ENCODE measurements at regions not wholly inside any gene's neighbourhood (a gene's known extent, or its start where the extent isn't known, plus 50 kb on each side); places are given as distances from the start of the nearest gene placed in this dataset.

GRCh38 chr16:49910541-49911071 lies 54.7 kb upstream of the ZNF423 start:
- no peak for DNase-seq (ENCODE audit: low read depth, low spot score)
- no peak overlapping the region for H3K27ac ChIP-seq

DNA sequence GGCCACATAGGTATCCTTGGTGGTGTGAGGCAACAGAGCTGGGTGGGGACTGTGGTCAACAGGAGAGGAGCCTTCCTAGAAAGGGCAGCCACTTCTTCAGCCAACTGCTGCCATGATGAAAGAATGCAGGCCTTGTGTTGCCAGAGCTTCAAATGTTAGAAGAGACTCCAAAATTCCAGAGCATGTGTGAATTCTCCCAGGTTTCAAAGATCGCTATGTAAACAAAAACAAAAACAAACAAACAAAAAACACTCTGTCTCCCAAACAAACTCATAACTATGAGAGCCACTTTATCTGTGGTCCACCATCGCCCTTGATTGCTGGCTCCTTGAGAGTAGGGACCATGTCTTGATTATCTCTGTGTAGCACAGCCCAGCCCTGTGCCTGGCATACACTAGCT lies 55.5 kb upstream of the ZNF423 start:
- no peak overlapping the region for H3K27ac ChIP-seq
- DNase-seq (ENCODE audit: low read depth, low spot score), result no peak

- no peak overlapping the region for H3K27ac ChIP-seq
- DNase-seq (ENCODE audit: low read depth, low spot score), result no peak
Observed at GRCh38 chr16:49912721-49913120, 56.8 kb upstream of the ZNF423 start.

- H3K27ac ChIP-seq, result no peak overlapping the region
- DNase-seq (ENCODE audit: low read depth, low spot score), result no peak
Observed at GRCh38 chr16:49913720-49914119, 57.8 kb upstream of the ZNF423 start.

- no peak overlapping the region for H3K27ac ChIP-seq
- no peak for DNase-seq (ENCODE audit: low read depth, low spot score)
Observed at GRCh38 chr16:49914657-49915056, 58.7 kb upstream of the ZNF423 start.

DNA sequence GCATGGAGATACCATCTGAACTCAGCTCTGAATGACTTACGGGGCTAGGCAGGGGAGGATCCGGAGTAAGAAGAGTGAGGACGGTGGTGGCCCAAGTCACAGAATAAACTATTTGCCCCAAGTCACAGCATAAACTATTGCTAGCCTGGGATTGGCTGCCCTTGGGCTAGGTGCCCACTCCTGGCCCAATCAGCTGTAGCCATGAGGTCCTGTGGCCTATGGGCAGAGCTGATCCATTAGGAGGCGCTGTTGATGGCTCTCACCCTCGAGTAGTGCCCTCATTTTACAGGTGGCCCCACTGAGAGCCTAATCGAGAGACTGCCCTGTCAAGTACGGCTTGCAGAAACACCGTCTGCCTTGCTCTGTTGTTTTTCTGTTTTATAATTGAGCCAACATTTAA lies 62.3 kb upstream of the ZNF423 start:
- no peak overlapping the region for H3K27ac ChIP-seq
- DNase-seq (ENCODE audit: low read depth, low spot score), result no peak

GRCh38 chr16:49919327-49919726 lies 63.4 kb upstream of the ZNF423 start:
- no peak overlapping the region for H3K27ac ChIP-seq
- DNase-seq (ENCODE audit: low read depth, low spot score), result no peak

GRCh38 chr16:49920397-49920796 lies 64.5 kb upstream of the ZNF423 start:
- no peak overlapping the region for H3K27ac ChIP-seq
- no peak for DNase-seq (ENCODE audit: low read depth, low spot score)

DNA sequence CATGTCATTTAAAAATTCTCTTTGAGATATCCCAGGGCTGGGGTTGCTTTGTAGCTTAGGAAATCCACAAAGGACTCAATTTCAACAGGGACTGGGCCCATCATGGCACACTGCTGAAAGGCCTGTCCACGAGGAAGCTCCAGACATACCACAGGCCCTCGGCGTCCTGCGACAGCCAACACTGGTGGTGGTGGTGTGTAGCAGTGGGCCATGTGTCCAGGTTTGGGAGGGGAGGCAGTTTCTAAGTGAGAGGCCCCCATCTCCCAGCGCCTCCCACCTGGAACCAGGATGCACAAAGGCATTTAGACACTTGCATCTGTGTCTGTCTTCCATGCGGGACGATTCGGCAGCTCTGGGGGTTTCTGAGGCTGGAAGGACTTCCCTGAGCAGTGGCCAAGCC lies 65.2 kb upstream of the ZNF423 start:
- H3K27ac ChIP-seq, result no peak overlapping the region
- DNase-seq (ENCODE audit: low read depth, low spot score), result no peak

- no peak for DNase-seq (ENCODE audit: low read depth, low spot score)
- H3K27ac ChIP-seq, result no peak overlapping the region
Observed at GRCh38 chr16:49921791-49922456, 66.0 kb upstream of the ZNF423 start.

- DNase-seq (ENCODE audit: low read depth, low spot score), result no peak
Observed at GRCh38 chr16:49923411-49923810, 67.5 kb upstream of the ZNF423 start.

GRCh38 chr16:49924078-49924477 lies 68.2 kb upstream of the ZNF423 start:
- DNase-seq (ENCODE audit: low read depth, low spot score), result no peak
- H3K27ac ChIP-seq, result no peak overlapping the region

More at GRCh38 chr16:49923411-49923810, 67.5 kb upstream of the ZNF423 start:
- no peak overlapping the region for H3K27ac ChIP-seq

DNA sequence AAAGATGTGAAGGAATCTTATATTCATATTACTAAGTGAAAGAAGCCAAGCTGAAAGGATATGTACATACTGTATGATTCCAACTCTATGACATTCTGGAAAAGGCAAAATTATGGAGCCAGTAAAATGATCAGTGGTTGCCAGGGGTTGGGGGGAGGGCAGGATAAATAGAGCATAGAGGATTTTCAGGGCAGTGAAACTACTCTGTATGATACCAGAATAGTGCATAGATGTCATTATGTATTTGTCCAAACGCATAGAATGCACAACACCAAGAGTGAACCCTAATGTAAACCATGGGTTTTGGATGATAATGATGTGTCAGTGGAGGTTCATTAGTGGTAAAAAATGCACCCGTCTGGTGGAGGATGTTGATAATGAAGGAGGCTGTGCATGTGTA lies 71.0 kb upstream of the ZNF423 start:
- H3K27ac ChIP-seq, result no peak overlapping the region
- no peak for DNase-seq (ENCODE audit: low read depth, low spot score)

DNA sequence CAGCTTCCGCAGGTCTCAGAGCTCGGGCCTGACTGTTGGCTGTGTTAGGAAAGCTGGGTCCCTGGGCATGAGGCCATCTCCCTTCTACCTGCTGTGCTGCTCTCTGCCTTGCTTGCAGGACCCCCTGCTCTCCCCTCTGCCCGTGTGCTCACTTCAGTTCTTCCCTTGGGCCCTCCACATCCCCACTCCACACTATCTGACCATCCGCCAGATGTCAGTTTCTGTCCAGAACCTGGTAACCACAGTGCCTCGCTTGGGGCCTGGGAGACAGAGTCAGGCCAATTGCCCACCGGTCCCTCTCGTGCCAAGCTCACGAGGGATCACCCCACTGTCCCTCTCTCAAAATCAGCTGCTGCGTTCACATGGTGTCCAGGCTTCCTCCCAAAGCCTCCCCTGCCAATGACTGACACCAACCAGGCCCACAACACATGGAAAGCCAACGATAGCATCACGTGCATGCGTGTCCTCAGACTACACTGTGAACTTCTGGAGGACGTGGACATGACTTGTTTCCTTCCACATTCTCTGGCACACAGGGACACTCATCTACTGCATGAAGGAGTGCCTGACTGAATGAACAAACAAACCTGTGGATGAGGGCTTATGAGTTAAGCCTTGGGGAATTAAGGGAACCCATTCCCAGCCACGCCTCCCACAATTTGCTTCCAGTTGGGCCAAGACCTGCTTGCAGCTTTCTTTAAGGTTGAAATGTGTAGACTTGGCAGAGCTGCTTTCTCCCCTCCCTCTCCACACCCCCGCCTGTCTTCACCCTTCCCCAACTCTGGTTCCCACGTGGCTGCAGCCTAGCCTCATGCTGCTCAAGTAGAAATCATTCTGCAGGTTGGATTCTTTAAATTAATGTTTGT lies 72.5 kb upstream of the ZNF423 start:
- no peak overlapping the region for H3K27ac ChIP-seq
- DNase-seq (ENCODE audit: low read depth, low spot score), result no peak

- H3K27ac ChIP-seq, result no peak overlapping the region
- no peak for DNase-seq (ENCODE audit: low read depth, low spot score)
Observed at GRCh38 chr16:49929626-49930025, 73.7 kb upstream of the ZNF423 start.

DNA sequence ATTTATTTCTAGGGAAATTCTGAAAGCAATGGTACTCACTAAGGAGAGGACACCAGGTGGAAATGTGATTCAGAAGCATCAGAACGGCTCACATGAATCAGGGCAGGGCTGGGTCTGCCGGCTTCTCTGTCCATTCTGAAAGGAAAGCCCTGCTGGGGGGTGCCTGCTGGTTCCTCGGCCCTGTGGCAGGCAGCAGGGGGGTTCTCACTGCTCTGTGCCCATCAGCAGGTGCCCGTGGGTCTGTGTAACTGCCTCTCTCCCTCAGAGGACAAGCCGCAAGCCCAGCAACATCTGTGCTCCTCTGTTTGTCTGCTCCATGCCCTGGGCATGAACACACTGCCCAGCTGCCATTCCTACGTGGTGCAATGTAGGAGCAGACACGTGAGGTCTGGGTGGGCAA lies 74.9 kb upstream of the ZNF423 start:
- no peak for DNase-seq (ENCODE audit: low read depth, low spot score)
- H3K27ac ChIP-seq, result no peak overlapping the region

- no peak for DNase-seq (ENCODE audit: low read depth, low spot score)
- H3K27ac ChIP-seq, result no peak overlapping the region
Observed at GRCh38 chr16:49931266-49931665, 75.4 kb upstream of the ZNF423 start.

DNA sequence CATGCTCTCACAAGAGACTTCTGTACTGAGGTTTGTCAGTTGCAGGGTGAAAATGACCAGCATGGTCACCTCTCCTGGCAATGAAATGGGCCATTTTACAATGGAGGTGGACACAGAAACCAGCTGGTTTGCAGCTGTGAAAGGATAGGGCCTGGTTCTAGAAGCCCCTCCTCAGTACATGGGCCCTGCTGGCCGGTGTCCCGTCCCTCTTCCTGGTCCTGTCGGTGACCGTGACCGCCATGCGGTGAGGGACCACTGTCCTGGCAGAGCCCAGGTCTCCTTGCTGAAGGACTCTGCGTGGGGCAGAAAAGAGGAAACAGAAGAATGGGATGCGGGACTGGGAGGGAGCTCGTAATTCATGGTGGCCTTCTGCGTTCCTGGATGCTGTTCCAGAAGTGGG lies 76.0 kb upstream of the ZNF423 start:
- DNase-seq (ENCODE audit: low read depth, low spot score), result no peak
- H3K27ac ChIP-seq, result no peak overlapping the region

DNA sequence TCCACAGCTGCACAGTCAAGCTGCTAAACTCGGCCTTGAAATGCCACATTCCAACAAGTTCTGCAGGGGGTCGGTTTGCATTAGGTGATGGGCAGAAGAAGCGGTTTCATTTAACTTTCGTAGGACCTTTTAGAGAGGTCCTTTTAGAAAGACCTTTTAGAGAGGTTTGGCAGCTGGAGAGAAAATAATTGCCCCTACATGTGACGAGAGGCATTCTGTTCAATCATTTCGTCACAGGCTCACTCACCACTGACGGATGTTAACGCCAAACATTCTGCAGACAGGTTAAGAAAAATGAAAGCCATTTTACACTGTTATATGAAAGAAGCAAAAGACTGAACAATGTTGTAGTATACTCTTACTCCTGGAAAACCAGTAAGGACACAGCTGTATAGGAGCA lies 76.5 kb upstream of the ZNF423 start:
- no peak for DNase-seq (ENCODE audit: low read depth, low spot score)
- H3K27ac ChIP-seq, result no peak overlapping the region

- DNase-seq (ENCODE audit: low read depth, low spot score), result no peak
- no peak overlapping the region for H3K27ac ChIP-seq
Observed at GRCh38 chr16:49932946-49933345, 77.0 kb upstream of the ZNF423 start.

DNA sequence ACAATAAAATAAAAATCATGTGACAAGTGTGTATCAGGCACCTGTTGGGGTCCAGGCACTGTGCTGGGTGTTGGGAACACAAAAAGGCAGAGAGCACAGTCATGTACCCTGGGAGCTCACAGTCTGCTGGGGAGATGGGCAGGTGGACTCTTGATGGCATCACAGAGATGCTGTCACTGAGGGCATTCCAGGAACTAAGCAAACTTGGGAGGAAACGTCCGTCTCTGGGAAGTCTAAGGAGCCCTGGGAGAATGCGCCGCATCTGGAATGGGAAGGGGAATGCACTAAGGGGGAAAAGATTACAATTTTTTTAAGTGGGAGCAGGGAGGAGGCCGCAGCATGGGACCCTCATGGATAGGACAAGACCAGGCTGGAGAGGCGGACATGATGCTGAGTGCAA lies 80.9 kb upstream of the ZNF423 start:
- no peak for DNase-seq (ENCODE audit: low read depth, low spot score)
- no peak overlapping the region for H3K27ac ChIP-seq

- no peak for DNase-seq (ENCODE audit: low read depth, low spot score)
- H3K27ac ChIP-seq, result no peak overlapping the region
Observed at GRCh38 chr16:49937886-49938285, 82.0 kb upstream of the ZNF423 start.

Data from epithelial cell of prostate (primary cell).